GM18861 (cell line): ENCODE measurements at regions not wholly inside any gene's neighbourhood (a gene's known extent, or its start where the extent isn't known, plus 50 kb on each side); places are given as distances from the start of the nearest gene placed in this dataset.
"Not testable (repeated sequence)": the region's sequence is repeated elsewhere in the genome, so short reads cannot be mapped to it uniquely, and the experiment has no call there.

Experiments
- ATAC-seq: cut with Tn5 transposase; IDR thresholded peaks from one replicate; pipeline ENCODE4 v1.9.1; 2021; ENCODE audit not compliant: unreplicated experiment

GRCh38 chr2:161044921-161045320 is 115.3 kb upstream of the TANK start:
- ATAC-seq: no peak

- ATAC-seq: no peak
Observed at GRCh38 chr2:161045726-161046125, 114.5 kb upstream of the TANK start.

- ATAC-seq: no peak
Observed at GRCh38 chr2:161046876-161047275, 113.4 kb upstream of the TANK start.

GRCh38 chr2:161048317-161048716 is 111.9 kb upstream of the TANK start:
- ATAC-seq: no peak

GRCh38 chr2:161049559-161049958 is 110.7 kb upstream of the TANK start:
- no peak for ATAC-seq

- ATAC-seq: no peak
Observed at GRCh38 chr2:161052214-161052613, 108.0 kb upstream of the TANK start.

GRCh38 chr2:161055289-161055688 is 104.9 kb upstream of the TANK start:
- ATAC-seq: no peak

- ATAC-seq: no peak
Observed at GRCh38 chr2:161059388-161059787, 100.8 kb upstream of the TANK start.

GRCh38 chr2:161061786-161062185 is 98.4 kb upstream of the TANK start:
- ATAC-seq: no peak

GRCh38 chr2:161063157-161063945 is 96.9 kb upstream of the TANK start:
- peak; percentile 83 for ATAC-seq

GRCh38 chr2:161063946-161064306 is 96.3 kb upstream of the TANK start:
- peak; percentile 17 for ATAC-seq

GRCh38 chr2:161067846-161068350 is 92.3 kb upstream of the TANK start:
- no peak for ATAC-seq

GRCh38 chr2:161068670-161069069 is 91.6 kb upstream of the TANK start:
- ATAC-seq: no peak

GRCh38 chr2:161070693-161071479 is 89.3 kb upstream of the TANK start:
- no peak for ATAC-seq

- ATAC-seq: not testable (repeated sequence)
Observed at GRCh38 chr2:161072436-161072835, 87.8 kb upstream of the TANK start.

GRCh38 chr2:161075701-161076100 is 84.5 kb upstream of the TANK start:
- no peak for ATAC-seq

GRCh38 chr2:161076936-161077335 is 83.3 kb upstream of the TANK start:
- no peak for ATAC-seq

GRCh38 chr2:161077367-161078210 is 82.6 kb upstream of the TANK start:
- peak; percentile 82 for ATAC-seq

GRCh38 chr2:161078211-161078539 is 82.1 kb upstream of the TANK start:
- ATAC-seq: no peak

GRCh38 chr2:161085149-161085548 is 75.1 kb upstream of the TANK start:
- ATAC-seq: no peak

- peak; percentile 89 for ATAC-seq
Observed at GRCh38 chr2:161088658-161089350, 71.4 kb upstream of the TANK start.
